Activated CD4-positive, alpha-beta T cell treated with anti-CD3 and anti-CD28 coated beads for 24 hours (primary cell): ENCODE measurements at regions not wholly inside any gene's neighbourhood (a gene's known extent, or its start where the extent isn't known, plus 50 kb on each side); places are given as distances from the start of the nearest gene placed in this dataset.
"Not testable (repeated sequence)": the region's sequence is repeated elsewhere in the genome, so short reads cannot be mapped to it uniquely, and the experiment has no call there.

Experiments used
- DNase-seq, 2 donors: peaks; one replicate each; pipeline ENCODE4 v3.0.0-alpha.2; 2020; ENCODE audit warnings: low read depth in 2 of 2

GRCh38 chr6:165167861-165168260 is 141.5 kb downstream of the C6orf118 start:
- DNase-seq, result no peak

GRCh38 chr6:165167311-165167710 is 142.1 kb downstream of the C6orf118 start:
- DNase-seq, result no peak

DNA sequence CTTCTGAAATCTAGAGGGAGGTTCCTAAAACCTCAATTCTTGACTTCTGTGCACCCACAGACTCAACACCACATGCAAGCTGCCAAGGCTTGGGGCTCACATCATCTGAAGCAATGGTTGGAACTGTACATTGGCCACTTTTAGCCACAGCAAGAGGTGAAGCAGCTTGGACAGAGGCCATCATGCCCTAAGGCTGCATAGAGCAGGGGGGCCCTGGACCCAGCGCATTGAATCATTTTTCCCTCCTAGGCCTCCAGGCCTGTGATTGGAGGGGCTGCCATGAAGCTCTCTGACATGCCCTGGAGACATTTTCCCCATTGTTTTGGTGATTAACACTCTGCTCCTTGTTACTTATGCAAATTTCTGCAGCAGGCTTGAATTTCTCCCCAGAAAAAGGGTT is 145.9 kb downstream of the C6orf118 start:
- no peak for DNase-seq

DNA sequence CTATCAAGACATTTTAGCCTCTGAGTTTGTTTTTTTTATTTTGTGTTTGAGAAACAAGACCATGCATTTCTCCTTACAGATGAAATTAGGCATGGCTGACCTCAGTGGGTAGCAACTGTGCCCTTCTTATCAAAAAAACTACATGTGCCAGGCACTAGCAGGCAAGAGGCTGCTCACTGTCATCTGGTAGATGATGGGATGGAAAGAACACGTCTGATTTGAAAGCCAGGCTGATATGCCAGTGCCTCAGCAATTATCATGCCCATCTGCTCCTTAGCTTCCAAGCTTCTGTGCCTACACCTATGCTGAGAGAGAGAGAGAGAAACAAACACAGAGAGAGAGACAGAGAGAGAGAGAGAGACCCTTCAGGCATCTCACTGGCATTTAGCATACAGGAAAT is 149.9 kb downstream of the C6orf118 start:
- no peak for DNase-seq

DNA sequence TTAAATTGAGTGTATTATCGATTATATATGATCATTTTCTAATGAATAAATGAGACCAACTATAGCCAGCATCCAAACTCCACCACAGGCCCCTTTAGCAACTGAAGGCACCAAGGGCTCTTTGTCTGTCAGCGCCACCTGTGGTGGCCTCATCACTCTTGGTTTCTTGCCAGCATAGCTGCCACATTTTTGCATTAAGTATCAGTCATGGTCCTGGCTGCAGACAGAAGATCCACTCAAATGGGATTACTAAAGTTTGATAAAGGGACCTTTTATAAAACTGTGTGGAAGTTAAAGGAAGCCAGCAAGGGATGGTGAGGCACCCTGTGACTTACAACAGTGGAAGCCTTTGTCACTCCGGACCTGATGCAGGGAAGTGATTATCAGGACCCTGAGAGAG is 162.9 kb downstream of the C6orf118 start:
- no peak for DNase-seq

GRCh38 chr6:165135889-165136288 is 173.5 kb downstream of the C6orf118 start:
- DNase-seq, result no peak

DNA sequence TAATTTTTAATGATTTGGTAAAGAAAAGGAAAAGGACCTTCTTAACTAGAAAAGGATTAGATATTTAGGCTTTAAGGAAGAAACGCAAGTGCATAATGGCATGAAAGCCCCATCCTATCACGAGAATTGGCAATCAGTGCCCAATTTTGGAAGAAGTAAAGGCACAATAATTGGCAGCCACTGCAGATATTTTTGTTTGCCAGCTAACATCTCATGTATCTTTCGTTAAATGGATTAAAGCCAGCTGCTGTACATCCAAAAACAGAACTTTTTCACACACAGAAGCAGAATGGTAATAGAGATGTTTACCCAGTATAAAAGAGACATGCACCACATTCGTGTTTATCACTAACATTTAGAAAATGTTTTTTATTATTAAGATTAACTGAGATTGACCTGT is 180.3 kb downstream of the C6orf118 start:
- DNase-seq, result no peak

DNA sequence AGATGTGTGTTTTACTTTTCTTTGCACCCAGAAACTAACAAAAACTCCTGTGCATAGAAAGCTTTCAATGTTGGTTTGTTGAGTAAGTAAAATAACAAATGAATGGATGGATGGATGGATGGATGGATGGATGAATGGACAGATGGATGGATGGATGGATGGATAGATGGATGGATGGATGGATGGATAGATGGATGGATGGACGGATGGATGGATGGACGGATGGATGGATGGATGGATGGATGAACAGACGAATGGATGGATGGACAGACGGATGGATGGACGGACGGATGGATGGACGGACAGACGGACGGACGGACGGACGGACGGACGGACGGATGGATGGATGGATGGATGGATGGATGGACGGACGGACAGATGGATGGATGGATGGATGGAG is 181.7 kb downstream of the C6orf118 start:
- not testable (repeated sequence) for DNase-seq

DNA sequence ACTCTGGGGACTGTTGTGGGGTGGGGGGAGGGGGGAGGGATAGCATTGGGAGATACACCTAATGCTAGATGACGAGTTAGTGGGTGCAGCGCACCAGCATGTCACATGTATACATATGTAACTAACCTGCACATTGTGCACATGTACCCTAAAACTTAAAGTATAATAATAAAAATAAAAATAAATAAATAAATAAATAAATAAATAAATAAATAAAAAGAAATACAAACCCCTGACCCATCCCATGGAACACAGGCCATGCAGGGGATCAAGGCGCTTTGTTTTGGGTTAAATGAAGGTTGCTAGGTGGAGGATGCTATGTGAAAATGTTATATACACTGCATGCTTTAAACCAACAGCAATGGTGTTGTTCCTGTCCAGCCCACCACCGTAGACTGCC is 184.7 kb downstream of the C6orf118 start:
- not testable (repeated sequence) for DNase-seq

DNA sequence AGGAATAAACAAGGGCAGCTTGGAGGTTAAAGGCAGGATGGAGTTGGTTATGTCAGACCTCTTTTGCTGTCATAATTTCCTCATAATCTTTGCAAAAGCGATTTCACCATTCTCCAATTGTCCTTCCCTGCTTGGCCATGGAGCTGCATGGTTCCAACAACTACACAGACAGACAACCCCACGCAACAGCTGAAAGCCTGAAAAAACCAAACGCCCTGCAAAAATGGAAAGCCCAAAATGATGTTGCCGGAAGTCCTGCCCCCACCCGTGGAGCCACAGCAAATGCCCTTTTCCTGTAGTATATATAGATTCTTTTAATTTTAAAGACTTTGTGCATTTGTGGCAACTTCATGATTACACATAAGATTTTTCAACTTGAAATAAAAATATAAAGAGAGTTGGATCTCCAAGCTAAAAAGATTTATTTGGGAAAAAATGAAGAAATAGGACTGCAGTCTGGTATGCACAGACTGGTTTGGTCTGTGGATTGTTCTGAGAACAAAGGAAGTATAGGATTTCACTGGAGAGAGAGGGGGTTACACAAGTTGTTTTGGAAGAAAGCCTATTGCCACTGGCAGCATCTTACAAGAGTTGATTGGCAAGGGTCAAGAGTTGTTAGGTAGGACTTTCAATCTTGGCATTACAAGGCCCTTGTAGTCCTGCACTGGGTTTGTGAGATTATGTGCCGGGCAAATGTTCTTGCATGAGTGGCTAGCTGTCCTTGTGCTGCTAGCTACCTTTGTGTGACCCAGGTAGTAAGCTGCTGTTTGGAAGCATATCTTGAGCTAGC is 190.0 kb downstream of the C6orf118 start:
- DNase-seq, result no peak

- no peak for DNase-seq
Measured at GRCh38 chr6:165118736-165119135, 190.7 kb downstream of the C6orf118 start.

DNA sequence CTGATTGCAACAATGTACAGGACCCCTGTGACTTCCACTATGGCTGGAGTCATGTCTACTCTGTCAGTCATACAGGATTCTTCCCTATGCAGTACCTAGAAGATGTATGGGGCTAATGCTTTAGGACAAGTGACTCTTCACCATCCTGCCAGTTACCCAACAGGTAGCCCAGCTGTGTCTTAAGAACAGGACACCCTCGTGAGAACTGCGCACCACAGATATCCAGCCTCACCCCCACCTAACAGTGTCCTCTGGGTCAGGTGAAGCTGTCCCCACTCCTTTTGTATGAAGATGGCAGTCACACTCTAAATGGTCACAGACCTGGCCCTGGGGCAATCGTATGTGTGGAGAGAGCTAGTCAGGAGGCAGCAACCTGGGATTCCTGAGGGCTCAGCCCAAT is 191.6 kb downstream of the C6orf118 start:
- DNase-seq, result no peak

- DNase-seq, result no peak
Measured at GRCh38 chr6:165117121-165117520, 192.3 kb downstream of the C6orf118 start.

GRCh38 chr6:165110860-165111259 is 198.5 kb downstream of the C6orf118 start:
- no peak for DNase-seq

DNA sequence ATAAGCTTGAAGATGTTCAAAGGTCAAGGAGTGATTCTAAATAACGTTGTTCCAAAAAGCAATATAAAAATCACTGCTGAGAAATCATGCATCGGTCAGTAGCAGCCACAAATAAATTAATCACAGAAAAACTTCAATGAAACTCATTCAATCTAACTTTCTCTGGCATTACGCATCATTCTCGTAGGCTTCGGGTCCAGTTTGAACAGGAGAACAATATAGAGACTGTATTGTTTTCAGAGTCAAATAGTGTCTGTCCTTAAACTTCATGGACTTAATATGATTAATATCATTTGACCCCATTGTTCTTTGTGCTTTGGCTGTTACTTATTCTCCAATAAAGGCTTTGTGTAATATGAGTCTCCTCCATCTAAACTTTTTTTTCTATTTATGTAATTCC is 200.4 kb downstream of the C6orf118 start:
- no peak for DNase-seq

- no peak for DNase-seq
Measured at GRCh38 chr6:165106261-165106660, 203.1 kb downstream of the C6orf118 start.

DNA sequence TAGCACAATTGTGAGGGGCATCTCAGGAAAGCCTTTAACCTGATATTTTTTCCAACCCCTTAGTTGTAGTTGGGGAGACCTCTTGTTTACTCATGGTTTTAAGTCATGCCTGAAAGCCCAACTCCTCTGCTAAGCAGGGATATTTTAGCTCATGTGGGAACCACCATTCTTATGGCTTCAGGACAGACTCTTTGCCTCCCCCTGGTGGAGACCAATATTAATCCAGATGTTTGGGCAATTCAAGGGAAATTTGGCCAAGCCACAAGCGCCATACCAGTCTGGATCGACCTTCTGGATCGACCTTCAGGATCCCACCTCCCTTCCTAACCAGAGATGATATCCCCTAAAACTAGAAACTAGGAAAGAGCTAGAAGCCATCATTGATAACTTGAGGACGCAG is 211.2 kb downstream of the C6orf118 start:
- DNase-seq, result no peak

- DNase-seq, result no peak
Measured at GRCh38 chr6:165096868-165097267, 212.5 kb downstream of the C6orf118 start.

- no peak for DNase-seq
Measured at GRCh38 chr6:165096209-165096608, 213.2 kb downstream of the C6orf118 start.

GRCh38 chr6:165092881-165093595 is 216.4 kb downstream of the C6orf118 start:
- no peak for DNase-seq

- DNase-seq, result no peak
Measured at GRCh38 chr6:165091121-165091785, 218.2 kb downstream of the C6orf118 start.

DNA sequence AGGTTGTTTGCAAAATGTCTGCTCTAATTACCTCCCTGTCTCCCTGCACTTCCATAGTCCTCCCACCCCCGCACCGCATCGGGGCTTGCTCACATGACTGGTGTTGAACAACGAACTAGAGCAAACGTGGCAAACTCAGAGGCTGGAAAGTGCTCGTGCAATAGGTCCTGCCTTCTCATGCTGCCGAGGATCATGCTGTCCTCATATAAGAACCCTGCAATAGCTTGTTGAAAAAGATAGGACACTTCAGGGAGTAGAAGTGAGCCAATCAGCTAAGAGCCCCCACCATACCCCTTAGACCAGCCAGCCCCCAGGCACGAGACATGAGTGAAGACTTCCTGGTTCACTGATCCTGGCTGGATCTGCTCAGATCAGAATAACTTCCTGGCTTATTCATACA is 219.2 kb downstream of the C6orf118 start:
- no peak for DNase-seq

DNA sequence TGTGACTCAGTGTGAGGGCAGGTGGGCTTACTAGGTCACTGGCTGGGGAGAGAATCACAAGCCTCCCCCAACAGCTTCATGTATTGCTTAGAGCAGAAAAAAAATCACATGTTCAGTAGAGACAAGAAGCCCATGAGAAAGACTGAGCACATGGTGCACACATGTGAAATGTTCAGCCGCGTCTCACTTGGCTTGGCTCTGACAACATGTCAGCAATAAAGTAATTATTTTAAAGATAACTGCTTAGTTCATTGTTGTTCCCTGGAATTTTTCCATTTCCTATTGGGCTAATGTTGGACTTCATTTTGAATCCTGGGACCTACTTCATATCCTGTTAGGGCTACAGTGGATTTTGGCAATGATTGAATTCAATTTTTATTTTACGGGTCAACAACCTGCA is 222.6 kb downstream of the C6orf118 start:
- no peak for DNase-seq
